DND-41 (cell line): ENCODE measurements at regions not wholly inside any gene's neighbourhood (a gene's known extent, or its start where the extent isn't known, plus 50 kb on each side); places are given as distances from the start of the nearest gene placed in this dataset.

Source experiments
- EZH2 ChIP-seq: IDR thresholded peaks from 3 replicates; pipeline ENCODE4 v1.6.1; 2012; ENCODE audit warnings: borderline replicate concordance, low read depth, mild to moderate bottlenecking, moderate library complexity, low read length, inconsistent platforms; ENCODE audit not compliant: severe bottlenecking
- TF ChIP-seq, protein P1 (sequence below): IDR thresholded peaks from 2 replicates; pipeline ENCODE4 v1.5.1; 2012; ENCODE audit warnings: borderline replicate concordance, low read length, moderate library complexity, mild to moderate bottlenecking; ENCODE audit not compliant: poor library complexity, severe bottlenecking; ENCODE audit errors: extremely low read depth

DNA sequence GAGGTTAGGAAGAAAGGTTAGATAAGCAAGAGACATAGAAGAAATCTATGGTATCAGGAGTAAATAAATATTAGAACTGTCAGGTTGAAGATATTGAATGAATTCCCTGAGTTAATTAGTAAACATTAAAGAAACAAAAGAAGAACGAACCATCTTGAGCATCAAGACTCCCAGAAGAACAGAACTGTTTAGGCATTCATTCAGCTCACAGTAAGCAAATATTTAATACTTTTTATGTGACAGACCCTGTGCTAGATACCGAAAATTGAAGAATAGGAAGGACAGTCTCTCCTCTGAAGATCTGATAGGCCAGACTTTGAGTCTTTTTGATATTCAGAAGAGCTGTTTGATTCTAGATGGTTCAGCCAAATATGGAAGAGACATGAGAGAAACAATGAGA is 731.5 kb downstream of the XPNPEP1 start:
- TF ChIP-seq, protein P1, sequence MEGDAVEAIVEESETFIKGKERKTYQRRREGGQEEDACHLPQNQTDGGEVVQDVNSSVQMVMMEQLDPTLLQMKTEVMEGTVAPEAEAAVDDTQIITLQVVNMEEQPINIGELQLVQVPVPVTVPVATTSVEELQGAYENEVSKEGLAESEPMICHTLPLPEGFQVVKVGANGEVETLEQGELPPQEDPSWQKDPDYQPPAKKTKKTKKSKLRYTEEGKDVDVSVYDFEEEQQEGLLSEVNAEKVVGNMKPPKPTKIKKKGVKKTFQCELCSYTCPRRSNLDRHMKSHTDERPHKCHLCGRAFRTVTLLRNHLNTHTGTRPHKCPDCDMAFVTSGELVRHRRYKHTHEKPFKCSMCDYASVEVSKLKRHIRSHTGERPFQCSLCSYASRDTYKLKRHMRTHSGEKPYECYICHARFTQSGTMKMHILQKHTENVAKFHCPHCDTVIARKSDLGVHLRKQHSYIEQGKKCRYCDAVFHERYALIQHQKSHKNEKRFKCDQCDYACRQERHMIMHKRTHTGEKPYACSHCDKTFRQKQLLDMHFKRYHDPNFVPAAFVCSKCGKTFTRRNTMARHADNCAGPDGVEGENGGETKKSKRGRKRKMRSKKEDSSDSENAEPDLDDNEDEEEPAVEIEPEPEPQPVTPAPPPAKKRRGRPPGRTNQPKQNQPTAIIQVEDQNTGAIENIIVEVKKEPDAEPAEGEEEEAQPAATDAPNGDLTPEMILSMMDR = no peak
- TF ChIP-seq EZH2 = no peak
